Epithelial cell of proximal tubule (primary cell): ENCODE measurements at regions not wholly inside any gene's neighbourhood (a gene's known extent, or its start where the extent isn't known, plus 50 kb on each side); places are given as distances from the start of the nearest gene placed in this dataset.

Source experiments
- DNase-seq: peaks from one replicate; pipeline ENCODE4 v3.0.0-alpha.2; 2011; ENCODE audit warnings: low read depth
- H3K4me3 ChIP-seq: 2 replicates; pipeline ENCODE4 v1.5.1; 2011; ENCODE audit warnings: low read depth, mild to moderate bottlenecking, low read length
- TF ChIP-seq, protein P1 (sequence below): conservative IDR thresholded peaks from 2 replicates; pipeline ENCODE4 v1.5.1; 2012; ENCODE audit warnings: low read depth, mild to moderate bottlenecking, low read length

- TF ChIP-seq, protein P1, sequence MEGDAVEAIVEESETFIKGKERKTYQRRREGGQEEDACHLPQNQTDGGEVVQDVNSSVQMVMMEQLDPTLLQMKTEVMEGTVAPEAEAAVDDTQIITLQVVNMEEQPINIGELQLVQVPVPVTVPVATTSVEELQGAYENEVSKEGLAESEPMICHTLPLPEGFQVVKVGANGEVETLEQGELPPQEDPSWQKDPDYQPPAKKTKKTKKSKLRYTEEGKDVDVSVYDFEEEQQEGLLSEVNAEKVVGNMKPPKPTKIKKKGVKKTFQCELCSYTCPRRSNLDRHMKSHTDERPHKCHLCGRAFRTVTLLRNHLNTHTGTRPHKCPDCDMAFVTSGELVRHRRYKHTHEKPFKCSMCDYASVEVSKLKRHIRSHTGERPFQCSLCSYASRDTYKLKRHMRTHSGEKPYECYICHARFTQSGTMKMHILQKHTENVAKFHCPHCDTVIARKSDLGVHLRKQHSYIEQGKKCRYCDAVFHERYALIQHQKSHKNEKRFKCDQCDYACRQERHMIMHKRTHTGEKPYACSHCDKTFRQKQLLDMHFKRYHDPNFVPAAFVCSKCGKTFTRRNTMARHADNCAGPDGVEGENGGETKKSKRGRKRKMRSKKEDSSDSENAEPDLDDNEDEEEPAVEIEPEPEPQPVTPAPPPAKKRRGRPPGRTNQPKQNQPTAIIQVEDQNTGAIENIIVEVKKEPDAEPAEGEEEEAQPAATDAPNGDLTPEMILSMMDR = no peak
- H3K4me3 ChIP-seq = no peak overlapping the region
- no peak for DNase-seq
Measured at GRCh38 chr2:21580391-21580790, 456.6 kb downstream of the TDRD15 start.

- TF ChIP-seq, protein P1 = no peak
- H3K4me3 ChIP-seq = no peak overlapping the region
- no peak for DNase-seq
Measured at GRCh38 chr2:21585881-21586280, 462.1 kb downstream of the TDRD15 start.

GRCh38 chr2:21590026-21590690, 466.4 kb downstream of the TDRD15 start:
- H3K4me3 ChIP-seq = no peak overlapping the region
- TF ChIP-seq, protein P1 = no peak
- no peak for DNase-seq

GRCh38 chr2:21591926-21592325, 468.2 kb downstream of the TDRD15 start:
- no peak for DNase-seq
- H3K4me3 ChIP-seq = no peak overlapping the region
- TF ChIP-seq, protein P1 = no peak

GRCh38 chr2:21599417-21599816, 475.6 kb downstream of the TDRD15 start:
- H3K4me3 ChIP-seq = no peak overlapping the region
- no peak for DNase-seq
- TF ChIP-seq, protein P1 = no peak

- no peak for DNase-seq
- TF ChIP-seq, protein P1 = no peak
- no peak overlapping the region for H3K4me3 ChIP-seq
Measured at GRCh38 chr2:21602789-21603188, 479.0 kb downstream of the TDRD15 start.

DNA sequence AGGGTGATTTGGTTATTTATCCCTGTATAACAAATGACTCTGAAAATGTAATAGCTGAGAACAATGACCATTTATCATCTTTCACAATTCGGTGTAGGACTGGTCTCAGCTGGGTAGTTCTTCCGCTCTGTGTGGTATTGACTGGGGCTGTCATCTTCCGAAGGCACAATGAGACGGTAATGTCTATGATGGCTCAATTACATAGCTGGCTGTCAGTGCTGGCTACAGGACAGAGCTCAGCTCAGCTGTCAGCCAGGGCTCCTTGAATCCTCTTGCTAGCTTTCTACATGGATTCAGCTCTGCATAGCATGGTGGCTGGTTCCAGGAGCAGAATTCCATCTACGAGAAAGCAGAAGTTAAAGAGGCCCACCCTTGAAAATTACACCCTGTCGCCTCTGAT, 483.8 kb downstream of the TDRD15 start:
- DNase-seq = no peak
- no peak overlapping the region for H3K4me3 ChIP-seq
- TF ChIP-seq, protein P1 = no peak
